HepG2 (cell line): ENCODE measurements at regions not wholly inside any gene's neighbourhood (a gene's known extent, or its start where the extent isn't known, plus 50 kb on each side); places are given as distances from the start of the nearest gene placed in this dataset.

Experiments
- FOXP1 ChIP-seq, 2 experiments: fragments of 450-650 bp in 1 of 2; IDR thresholded peaks; 2 replicates each; pipeline ENCODE4 v1.6.1; 2017 to 2018; ENCODE audit warnings: antibody characterized with exemption in 1 of 2
- GABPA ChIP-seq, 2 experiments: IDR thresholded peaks; 2 replicates each; pipeline ENCODE4 v1.6.1; 2011 to 2016; ENCODE audit warnings: low read depth in 2 of 2, low read length in 1 of 2, missing biosample characterization in 1 of 2, missing genetic modification characterization in 1 of 2
- MBD4 ChIP-seq: IDR thresholded peaks from 2 replicates; pipeline ENCODE4 v1.6.1; 2012; ENCODE audit warnings: low read length, inconsistent platforms, borderline replicate concordance
- NR3C1 ChIP-seq: sonication (generic); formaldehyde crosslinking; IDR thresholded peaks from 2 replicates; pipeline ENCODE4 v1.4.0; 2020; ENCODE audit warnings: missing genetic modification reagents
- PAF1 ChIP-seq: IDR thresholded peaks from 2 replicates; pipeline ENCODE4 v1.6.1; 2016; ENCODE audit warnings: missing genetic modification reagents, missing compliant biosample characterization
- POLR2AphosphoS5 ChIP-seq: IDR thresholded peaks from 2 replicates; pipeline ENCODE4 v1.6.1; 2012; ENCODE audit warnings: low read depth, low read length
- SP1 ChIP-seq, 2 experiments: fragments of 450-650 bp in 1 of 2; sonication (generic) in 1 of 2; formaldehyde crosslinking in 1 of 2; IDR thresholded peaks; 2 replicates each; pipeline versions ENCODE4 v1.4.0 to v1.6.1; 2016 to 2020; ENCODE audit warnings: missing genetic modification reagents in 1 of 2
- TCF7L2 ChIP-seq: IDR thresholded peaks from 2 replicates; pipeline ENCODE4 v1.6.1; 2011; ENCODE audit warnings: mild to moderate bottlenecking, low read depth, low read length, moderate library complexity
- ZNF12 ChIP-seq: sonication (generic); formaldehyde crosslinking; IDR thresholded peaks from 2 replicates; pipeline ENCODE4 v1.5.0; 2020; ENCODE audit warnings: missing genetic modification reagents
- ZNF780A ChIP-seq: sonication (generic); formaldehyde crosslinking; IDR thresholded peaks from 2 replicates; pipeline ENCODE4 v1.8.0; 2022; ENCODE audit warnings: mild to moderate bottlenecking, missing genetic modification reagents, moderate library complexity
- TF ChIP-seq, protein P1 (sequence below): IDR thresholded peaks from 2 replicates; pipeline ENCODE4 v1.6.1; 2016; ENCODE audit warnings: missing compliant biosample characterization, missing genetic modification reagents, borderline replicate concordance
- TF ChIP-seq, protein P2 (sequence below): sonication (generic); formaldehyde crosslinking; IDR thresholded peaks from 2 replicates; pipeline ENCODE4 v1.5.0; 2020; ENCODE audit warnings: mild to moderate bottlenecking, missing genetic modification reagents, moderate library complexity

DNA sequence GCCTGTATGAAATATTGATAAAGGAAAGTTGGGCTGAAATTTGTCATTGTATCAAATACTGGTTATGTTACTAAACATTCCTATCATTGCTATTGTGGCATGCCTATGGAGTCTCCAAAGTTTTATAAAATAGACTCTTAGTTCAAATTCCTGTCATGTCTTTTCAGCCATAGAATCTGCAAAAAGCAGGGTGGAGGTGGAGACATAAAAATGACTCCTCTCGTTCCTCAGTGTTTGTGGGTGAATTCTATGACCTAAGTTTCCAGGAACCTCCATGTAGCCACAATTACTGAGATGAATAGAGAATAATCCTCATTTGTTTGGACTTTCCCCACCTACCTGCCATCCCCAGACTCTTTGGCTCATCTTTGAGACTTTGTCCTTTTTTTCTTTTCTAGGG lies 326.3 kb upstream of the ETAA1 start:
- TF ChIP-seq ZNF780A (CRISPR knock-in tag) (no peak), ZNF12 (CRISPR knock-in tag) (no peak), FOXP1 (IDR thresholded peaks at IDR 0.05) (no peak), FOXP1 (CRISPR knock-in tag; IDR thresholded peaks at IDR 0.05) (no peak), TCF7L2 (no peak), SP1 (IDR thresholded peaks at IDR 0.05) (no peak), SP1 (CRISPR knock-in tag; IDR thresholded peaks at IDR 0.05) (no peak), GABPA (IDR thresholded peaks at IDR 0.05; ENCODE audit: low read depth, low read length) (no peak), GABPA (CRISPR knock-in tag; IDR thresholded peaks at IDR 0.05; ENCODE audit: low read depth) (no peak), NR3C1 (CRISPR knock-in tag) (no peak), MBD4 (no peak), POLR2AphosphoS5 (no peak), PAF1 (CRISPR knock-in tag) (no peak)
- TF ChIP-seq, protein P1, sequence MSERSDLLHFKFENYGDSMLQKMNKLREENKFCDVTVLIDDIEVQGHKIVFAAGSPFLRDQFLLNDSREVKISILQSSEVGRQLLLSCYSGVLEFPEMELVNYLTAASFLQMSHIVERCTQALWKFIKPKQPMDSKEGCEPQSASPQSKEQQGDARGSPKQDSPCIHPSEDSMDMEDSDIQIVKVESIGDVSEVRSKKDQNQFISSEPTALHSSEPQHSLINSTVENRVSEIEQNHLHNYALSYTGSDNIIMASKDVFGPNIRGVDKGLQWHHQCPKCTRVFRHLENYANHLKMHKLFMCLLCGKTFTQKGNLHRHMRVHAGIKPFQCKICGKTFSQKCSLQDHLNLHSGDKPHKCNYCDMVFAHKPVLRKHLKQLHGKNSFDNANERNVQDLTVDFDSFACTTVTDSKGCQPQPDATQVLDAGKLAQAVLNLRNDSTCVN (CRISPR knock-in tag), result no peak
- TF ChIP-seq, protein P2, sequence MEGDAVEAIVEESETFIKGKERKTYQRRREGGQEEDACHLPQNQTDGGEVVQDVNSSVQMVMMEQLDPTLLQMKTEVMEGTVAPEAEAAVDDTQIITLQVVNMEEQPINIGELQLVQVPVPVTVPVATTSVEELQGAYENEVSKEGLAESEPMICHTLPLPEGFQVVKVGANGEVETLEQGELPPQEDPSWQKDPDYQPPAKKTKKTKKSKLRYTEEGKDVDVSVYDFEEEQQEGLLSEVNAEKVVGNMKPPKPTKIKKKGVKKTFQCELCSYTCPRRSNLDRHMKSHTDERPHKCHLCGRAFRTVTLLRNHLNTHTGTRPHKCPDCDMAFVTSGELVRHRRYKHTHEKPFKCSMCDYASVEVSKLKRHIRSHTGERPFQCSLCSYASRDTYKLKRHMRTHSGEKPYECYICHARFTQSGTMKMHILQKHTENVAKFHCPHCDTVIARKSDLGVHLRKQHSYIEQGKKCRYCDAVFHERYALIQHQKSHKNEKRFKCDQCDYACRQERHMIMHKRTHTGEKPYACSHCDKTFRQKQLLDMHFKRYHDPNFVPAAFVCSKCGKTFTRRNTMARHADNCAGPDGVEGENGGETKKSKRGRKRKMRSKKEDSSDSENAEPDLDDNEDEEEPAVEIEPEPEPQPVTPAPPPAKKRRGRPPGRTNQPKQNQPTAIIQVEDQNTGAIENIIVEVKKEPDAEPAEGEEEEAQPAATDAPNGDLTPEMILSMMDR (CRISPR knock-in tag), result no peak
